ENCODE measurements at regions not wholly inside any gene's neighbourhood (a gene's known extent, or its start where the extent isn't known, plus 50 kb on each side); places are given as distances from the start of the nearest gene placed in this dataset.

DNA sequence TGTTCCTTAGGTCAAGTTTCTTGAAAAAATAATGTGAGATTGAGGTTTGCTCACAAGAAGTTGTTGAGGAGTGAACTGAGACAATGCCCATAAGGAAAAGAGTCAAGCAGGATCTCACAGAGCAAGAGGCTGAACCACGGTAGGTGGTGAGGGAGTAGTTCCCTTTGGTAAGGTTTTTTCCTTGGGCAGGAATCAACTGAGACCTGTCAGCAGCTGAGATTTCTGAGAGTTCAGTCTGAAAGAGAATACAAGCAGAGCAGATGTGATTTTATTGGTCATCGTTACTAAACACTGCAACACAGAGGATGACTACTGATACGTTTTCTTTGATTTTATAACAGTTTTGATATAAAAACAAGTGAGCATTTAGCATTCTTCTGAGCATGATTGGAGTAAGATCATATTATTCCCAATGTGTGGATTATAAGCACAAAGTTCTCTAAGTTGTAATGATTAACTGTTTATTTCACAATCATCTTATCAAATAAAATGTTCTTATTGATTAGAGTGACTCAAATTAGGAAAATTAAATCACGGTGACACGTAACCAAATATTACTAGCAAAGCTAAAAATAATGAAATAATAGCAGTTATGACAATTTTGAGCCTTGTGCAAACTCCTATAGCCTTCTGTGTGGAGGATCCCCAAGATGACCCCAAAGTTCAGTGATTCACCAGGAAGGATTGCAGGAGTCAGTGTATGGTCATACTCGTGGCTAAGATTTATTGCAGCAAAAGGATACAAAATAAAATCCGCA, 346.2 kb upstream of the ZNF717 start:
- DNase-seq (ENCODE audit: extremely low read depth, insufficient read length) = no peak
- TF ChIP-seq CTCF (IDR thresholded peaks at IDR 0.05; ENCODE audit: insufficient read depth, low read length, poor library complexity, severe bottlenecking) = no peak
- no peak overlapping the region for H3K4me3 ChIP-seq (replicated peaks; ENCODE audit: low read depth, low read length)

GRCh38 chr3:76132154-76132470, 346.8 kb upstream of the ZNF717 start:
- no peak for TF ChIP-seq CTCF (IDR thresholded peaks at IDR 0.05; ENCODE audit: insufficient read depth, low read length, poor library complexity, severe bottlenecking)
- H3K36me3 ChIP-seq (ENCODE audit: control insufficient read depth, insufficient read depth, low read length) = no peaks in the 10 kb centered on the region
- DNase-seq (ENCODE audit: extremely low read depth, insufficient read length) = no peak
- H3K4me3 ChIP-seq (replicated peaks; ENCODE audit: low read depth, low read length) = no peak overlapping the region
- H3K27me3 ChIP-seq (replicated peaks; ENCODE audit: control insufficient read depth, insufficient read depth, low read length) = no peaks in the 10 kb centered on the region

More for the DNA sequence above, 346.2 kb upstream of the ZNF717 start:
- Histone ChIP-seq H3K27me3 (replicated peaks; ENCODE audit: control insufficient read depth, insufficient read depth, low read length) (no peaks in the 10 kb centered on the region), H3K36me3 (ENCODE audit: control insufficient read depth, insufficient read depth, low read length) (no peaks in the 10 kb centered on the region)

DNA sequence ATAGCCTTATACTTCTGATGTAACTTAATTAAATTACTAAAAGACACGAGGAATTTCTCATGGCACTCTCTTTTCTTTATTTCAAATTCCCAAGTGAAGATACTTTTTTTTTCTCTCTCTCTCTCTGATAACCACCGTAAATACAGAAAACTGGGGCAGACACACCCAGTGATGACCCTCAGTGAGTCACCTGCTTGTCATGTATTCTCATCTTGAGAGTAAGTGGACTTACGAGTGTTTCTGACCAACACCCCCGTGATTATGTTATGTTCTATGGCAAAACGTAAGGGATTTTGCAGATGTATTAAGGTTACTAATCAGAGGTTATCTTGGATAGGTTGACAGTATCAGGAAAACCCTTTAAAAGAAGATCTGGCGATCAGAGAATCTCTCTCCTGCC, 348.8 kb upstream of the ZNF717 start:
- H3K27me3 ChIP-seq (replicated peaks; ENCODE audit: control insufficient read depth, insufficient read depth, low read length) = no peaks in the 10 kb centered on the region

DNA sequence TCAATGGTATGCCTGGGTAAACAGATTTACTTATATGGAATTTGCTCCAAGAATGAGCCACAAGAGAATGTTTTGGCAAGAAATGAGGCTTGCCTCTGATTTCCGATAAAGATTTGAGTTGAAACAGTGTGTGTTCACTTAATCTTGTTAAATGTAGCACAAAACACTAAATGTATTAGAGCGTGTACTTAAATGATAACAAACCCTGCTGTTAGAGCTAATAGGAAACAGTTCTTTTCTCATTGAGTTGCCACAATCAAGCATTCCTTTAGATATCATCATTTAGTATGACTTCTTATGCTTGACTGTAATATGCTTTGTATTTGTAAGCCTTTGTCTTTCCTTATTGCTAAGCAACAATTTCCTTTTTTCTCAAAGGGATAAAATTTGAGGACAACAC, 353.6 kb upstream of the ZNF717 start:
- Histone ChIP-seq H3K4me3 (replicated peaks; ENCODE audit: low read depth, low read length) (no peak overlapping the region), H3K27me3 (replicated peaks; ENCODE audit: control insufficient read depth, insufficient read depth, low read length) (no peaks in the 10 kb centered on the region), H3K36me3 (ENCODE audit: control insufficient read depth, insufficient read depth, low read length) (no peaks in the 10 kb centered on the region)
- no peak for TF ChIP-seq CTCF (IDR thresholded peaks at IDR 0.05; ENCODE audit: insufficient read depth, low read length, poor library complexity, severe bottlenecking)
- no peak for DNase-seq (ENCODE audit: extremely low read depth, insufficient read length)

More for the DNA sequence above, 348.8 kb upstream of the ZNF717 start:
- TF ChIP-seq CTCF (IDR thresholded peaks at IDR 0.05; ENCODE audit: insufficient read depth, low read length, poor library complexity, severe bottlenecking) = no peak
- no peak overlapping the region for H3K4me3 ChIP-seq (replicated peaks; ENCODE audit: low read depth, low read length)
- DNase-seq (ENCODE audit: extremely low read depth, insufficient read length) = no peak
- H3K36me3 ChIP-seq (ENCODE audit: control insufficient read depth, insufficient read depth, low read length) = no peaks in the 10 kb centered on the region

GRCh38 chr3:76147846-76148245, 362.5 kb upstream of the ZNF717 start:
- no peaks in the 10 kb centered on the region for H3K27me3 ChIP-seq (replicated peaks; ENCODE audit: control insufficient read depth, insufficient read depth, low read length)
- no peak for DNase-seq (ENCODE audit: extremely low read depth, insufficient read length)
- H3K36me3 ChIP-seq (ENCODE audit: control insufficient read depth, insufficient read depth, low read length) = no peaks in the 10 kb centered on the region
- no peak for TF ChIP-seq CTCF (IDR thresholded peaks at IDR 0.05; ENCODE audit: insufficient read depth, low read length, poor library complexity, severe bottlenecking)
- H3K4me3 ChIP-seq (replicated peaks; ENCODE audit: low read depth, low read length) = no peak overlapping the region

DNA sequence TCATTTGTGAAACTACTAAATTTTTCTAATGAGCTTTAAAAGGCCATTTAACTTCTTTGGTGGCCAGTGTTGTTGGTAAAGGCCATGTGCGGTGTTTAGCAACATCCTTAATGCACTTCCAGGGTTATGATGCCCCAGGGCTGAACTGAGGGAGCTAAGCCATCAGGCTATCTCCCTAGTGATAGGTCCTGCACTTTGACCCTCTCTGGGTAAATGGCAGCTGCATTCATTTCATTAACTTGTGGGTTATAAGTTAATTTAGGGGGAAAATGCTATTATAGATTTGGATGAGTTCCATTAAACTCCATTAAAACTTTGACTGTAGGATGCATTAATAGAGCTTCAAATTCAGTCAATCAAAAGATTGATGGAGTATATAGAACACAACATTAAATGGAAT, 366.7 kb upstream of the ZNF717 start:
- TF ChIP-seq CTCF (IDR thresholded peaks at IDR 0.05; ENCODE audit: insufficient read depth, low read length, poor library complexity, severe bottlenecking) = no peak
- no peak for DNase-seq (ENCODE audit: extremely low read depth, insufficient read length)
- Histone ChIP-seq H3K4me3 (replicated peaks; ENCODE audit: low read depth, low read length) (no peak overlapping the region), H3K27me3 (replicated peaks; ENCODE audit: control insufficient read depth, insufficient read depth, low read length) (no peaks in the 10 kb centered on the region), H3K36me3 (ENCODE audit: control insufficient read depth, insufficient read depth, low read length) (no peaks in the 10 kb centered on the region)
